ENCODE measurements at regions not wholly inside any gene's neighbourhood (a gene's known extent, or its start where the extent isn't known, plus 50 kb on each side); places are given as distances from the start of the nearest gene placed in this dataset.

DNA sequence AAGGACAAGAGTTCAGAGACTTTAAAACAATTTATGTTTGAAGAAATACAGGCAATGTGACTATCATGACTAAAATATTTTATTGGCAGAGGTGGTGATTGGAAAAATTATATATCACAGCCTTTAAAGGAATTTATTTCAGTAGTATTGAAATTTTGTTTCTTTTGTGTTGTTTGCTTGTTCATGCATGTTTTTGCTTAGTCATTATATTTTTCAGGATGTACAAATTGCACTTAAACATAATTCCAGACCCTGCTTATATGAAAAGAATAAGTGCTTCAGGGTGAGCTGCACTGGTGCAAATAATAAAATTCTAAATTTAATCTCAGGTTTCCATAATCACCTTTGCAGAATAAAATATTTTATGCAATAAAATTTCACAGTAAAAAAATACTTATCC is 283.3 kb downstream of the PPP1R3A start:
- TF ChIP-seq BHLHE40 (IDR thresholded peaks at IDR 0.05; ENCODE audit: borderline replicate concordance) (no peak), ARNT (IDR thresholded peaks at IDR 0.05) (no peak), ZNF384 (IDR thresholded peaks at IDR 0.05) (no peak), NFRKB (IDR thresholded peaks at IDR 0.05) (no peak), SUZ12 (IDR thresholded peaks at IDR 0.05) (no peak), FOXM1 (IDR thresholded peaks at IDR 0.05; ENCODE audit: borderline replicate concordance) (no peak), SP1 (IDR thresholded peaks at IDR 0.05) (no peak), FOXA1 (IDR thresholded peaks at IDR 0.05) (no peak), FOXK2 (IDR thresholded peaks at IDR 0.05) (no peak), ELF4 (IDR thresholded peaks at IDR 0.05) (no peak), HDGF (IDR thresholded peaks at IDR 0.05; ENCODE audit: borderline replicate concordance) (no peak), CTBP1 (IDR thresholded peaks at IDR 0.05; ENCODE audit: borderline replicate concordance) (no peak), L3MBTL2 (conservative IDR thresholded peaks at IDR 0.05) (no peak)
- TF ChIP-seq, protein P1, sequence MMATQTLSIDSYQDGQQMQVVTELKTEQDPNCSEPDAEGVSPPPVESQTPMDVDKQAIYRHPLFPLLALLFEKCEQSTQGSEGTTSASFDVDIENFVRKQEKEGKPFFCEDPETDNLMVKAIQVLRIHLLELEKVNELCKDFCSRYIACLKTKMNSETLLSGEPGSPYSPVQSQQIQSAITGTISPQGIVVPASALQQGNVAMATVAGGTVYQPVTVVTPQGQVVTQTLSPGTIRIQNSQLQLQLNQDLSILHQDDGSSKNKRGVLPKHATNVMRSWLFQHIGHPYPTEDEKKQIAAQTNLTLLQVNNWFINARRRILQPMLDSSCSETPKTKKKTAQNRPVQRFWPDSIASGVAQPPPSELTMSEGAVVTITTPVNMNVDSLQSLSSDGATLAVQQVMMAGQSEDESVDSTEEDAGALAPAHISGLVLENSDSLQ (IDR thresholded peaks at IDR 0.05) = no peak

All from HEK293T (cell line).